Stimulated activated CD8-positive, alpha-beta memory T cell treated with anti-CD3 and anti-CD28 coated beads, Interleukin-2, amount 100 ng/mL, for 48 hours (primary cell): ENCODE measurements at regions not wholly inside any gene's neighbourhood (a gene's known extent, or its start where the extent isn't known, plus 50 kb on each side); places are given as distances from the start of the nearest gene placed in this dataset.

Source experiments
- DNase-seq, 2 donors: peaks; one replicate each; pipeline ENCODE4 v3.0.0-alpha.2; 2020; ENCODE audit warnings: low read depth in 2 of 2

DNA sequence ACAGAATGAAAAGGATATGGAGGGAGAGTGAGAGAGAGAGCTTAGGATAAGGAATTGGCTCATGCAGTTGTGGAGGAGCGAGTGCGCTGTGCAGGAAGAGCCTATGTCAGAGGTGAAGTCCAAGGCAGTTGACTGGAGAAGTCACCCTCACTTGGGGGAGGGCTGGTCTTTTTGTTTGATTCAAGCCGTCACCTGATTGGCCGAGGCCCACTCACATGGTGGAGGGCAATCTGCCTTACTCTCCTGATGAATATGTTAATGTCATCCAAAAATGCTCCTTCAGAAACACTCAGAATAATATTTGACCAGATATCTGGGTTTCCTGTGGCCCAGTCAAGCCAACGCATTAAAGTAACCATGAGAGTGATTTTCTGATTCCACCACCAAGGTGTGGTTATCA lies 131.7 kb downstream of the KATNIP start:
- DNase-seq = no peak

DNA sequence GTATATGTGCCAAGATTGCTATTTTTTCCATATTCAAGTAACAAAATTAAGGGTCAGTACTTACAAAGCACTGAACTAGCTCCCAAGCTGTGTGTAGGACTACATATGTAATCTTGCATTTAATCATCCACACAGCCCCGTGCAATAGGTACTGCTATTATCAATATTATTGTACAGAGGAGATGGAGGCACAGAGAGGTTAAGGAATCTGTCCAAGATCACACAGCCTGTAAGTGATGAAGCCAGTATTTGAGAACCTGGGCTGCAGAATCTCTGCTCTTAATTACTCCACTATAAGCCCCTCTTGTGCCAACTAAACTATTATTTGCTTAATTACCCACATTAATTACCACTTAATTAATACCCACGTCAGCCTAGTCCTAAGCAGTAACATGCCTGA lies 134.1 kb downstream of the KATNIP start:
- no peak for DNase-seq

DNA sequence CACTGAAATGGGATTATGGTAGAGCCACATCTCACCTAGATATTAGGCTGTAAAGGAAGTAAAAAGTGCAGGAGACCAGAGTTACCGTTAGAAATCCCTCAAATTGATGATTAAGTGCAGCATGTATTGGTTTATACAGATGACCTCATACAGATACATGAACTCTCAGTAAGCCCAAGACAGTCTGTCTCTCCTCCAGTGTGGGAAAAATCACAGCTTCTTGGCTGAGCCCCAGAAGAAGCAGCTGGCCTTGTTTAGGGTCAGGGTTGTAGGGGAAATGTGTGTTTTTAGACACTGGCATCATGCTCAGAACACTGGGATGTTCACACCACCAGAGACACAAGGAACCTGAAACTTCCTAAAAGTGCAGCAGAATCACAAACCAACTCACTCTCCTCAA lies 135.9 kb downstream of the KATNIP start:
- DNase-seq = no peak

DNA sequence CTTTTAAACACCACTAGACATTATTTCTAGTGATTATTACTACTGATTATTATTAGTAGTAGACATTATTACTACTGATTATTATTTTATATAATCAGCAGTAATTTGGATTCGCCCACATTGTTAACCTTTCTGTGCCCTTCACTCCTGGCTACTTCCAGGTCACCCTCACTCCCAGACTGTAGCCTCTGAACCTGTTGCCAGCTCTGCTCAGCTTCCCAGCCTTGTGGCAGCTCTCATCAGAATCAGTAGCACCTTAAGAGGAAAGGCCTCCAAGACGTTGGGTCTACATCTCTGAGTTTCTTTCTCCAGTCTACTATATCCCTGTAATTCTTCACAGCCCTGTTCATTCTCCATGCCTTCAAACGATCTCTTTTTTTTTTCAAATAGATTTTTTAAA lies 137.0 kb downstream of the KATNIP start:
- DNase-seq = no peak

DNA sequence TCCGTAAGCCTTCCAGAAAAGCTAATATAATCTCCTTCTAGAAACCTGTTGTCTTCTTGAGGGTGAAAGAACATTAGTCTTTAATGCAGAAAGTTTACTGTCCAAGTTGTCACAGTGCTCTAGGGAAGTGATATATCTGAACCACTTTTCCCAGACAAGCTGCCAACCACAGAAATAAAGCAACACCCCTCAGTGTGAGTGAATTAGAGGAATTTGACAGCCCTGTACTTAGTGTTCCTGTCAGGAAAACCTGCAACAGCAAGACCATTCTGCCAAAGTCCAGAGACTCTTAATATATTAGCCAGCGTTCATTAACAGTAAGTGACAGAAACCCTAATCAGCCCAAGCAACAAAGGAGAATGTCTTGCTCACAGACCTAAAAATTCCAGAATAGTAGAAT lies 137.7 kb downstream of the KATNIP start:
- no peak for DNase-seq

DNA sequence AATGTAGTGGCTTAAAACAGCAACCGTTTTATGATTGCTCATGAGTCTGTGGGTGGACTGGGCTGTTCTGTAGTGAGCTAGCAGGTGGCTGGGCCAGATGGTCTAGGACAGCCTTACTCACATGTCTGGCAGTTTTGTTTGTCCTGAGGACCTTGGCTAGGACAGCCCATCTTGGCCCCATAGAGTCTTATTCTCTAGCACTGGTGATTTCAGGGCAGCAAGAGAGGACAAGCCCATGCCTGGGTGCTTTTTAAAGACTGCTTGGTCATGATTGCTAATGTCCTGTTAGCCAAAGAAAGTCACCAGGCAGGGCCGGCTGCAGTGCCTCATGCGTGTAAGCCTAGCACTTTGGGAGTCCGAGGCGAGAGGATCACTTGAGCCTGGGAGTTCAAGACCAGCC lies 139.8 kb downstream of the KATNIP start:
- DNase-seq = no peak

DNA sequence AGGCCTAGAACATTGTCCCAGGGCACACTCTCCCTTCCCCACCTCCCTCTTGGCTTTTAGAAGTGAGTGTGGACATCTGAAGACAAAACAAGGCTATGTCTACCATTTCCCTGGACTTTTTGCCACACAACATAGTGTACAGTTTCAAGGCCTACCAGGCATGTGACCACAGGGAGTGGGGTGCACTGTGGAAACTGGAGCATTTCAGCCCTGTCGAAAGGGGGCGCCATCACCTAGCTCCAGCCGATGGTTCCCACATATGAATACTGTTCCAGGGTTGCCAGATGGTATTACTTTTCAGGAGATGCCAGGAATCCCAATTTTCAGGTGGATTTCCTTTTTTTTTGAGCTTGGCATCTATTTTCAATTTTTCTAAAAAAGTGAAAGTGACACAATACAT lies 140.7 kb downstream of the KATNIP start:
- peak; percentile 12 to 18 for DNase-seq

DNA sequence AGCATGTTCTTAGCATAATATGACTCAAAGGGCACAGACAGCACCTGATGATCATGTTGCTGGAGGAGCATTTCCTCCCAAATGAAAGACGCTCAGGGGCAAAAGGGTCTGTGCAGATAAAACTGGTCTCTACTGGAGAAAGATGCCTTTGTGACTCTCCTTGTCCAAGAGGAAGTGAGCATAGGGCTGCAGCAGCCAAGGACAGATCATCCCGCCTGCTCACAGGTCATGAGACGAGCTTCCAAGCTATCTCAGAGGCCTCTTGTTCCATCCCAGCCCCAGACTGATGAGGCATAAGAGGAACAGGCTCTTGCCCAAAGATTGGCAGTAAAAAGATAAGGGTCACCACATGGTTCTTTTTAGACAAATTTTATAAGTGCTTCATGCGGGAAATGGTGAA lies 141.8 kb downstream of the KATNIP start:
- no peak for DNase-seq

DNA sequence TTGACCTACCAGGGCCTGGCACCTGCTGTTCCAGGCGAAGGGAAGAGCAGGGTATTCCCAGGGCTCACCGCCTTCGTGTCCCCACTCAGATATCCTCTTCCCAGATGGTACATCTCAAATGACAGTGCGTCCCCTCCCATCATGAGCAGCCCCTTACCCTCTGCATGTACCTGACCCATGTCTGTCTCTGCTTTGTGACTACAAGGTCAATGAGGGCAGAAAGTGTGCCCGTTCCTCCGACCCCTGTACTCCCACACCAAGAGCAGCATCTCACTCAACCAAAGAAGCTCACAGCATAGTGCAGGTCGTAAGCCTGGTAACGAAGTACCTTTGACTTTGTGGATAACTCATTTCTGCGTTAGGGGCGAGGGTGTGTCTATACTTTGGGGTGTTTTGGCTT lies 142.6 kb downstream of the KATNIP start:
- no peak for DNase-seq

DNA sequence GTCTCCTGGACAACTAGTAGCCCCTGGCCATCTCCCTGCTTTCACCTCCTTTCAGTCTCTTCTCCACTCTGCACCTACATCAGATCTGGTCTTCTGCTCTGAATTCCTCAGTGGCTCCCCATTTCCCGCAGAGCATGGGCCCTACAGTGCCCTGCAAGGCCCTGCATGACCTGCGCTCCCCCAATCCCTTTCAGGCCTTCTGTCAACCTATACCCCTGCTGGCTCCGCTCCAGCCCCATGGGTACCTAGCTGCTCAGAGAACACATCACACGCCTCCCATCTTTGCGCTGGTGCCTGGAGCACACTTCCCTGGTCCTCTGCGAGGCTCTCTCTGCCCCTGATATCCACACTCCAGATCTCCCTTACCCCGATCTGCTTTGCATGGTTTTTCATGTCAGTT lies 145.2 kb downstream of the KATNIP start:
- no peak for DNase-seq

DNA sequence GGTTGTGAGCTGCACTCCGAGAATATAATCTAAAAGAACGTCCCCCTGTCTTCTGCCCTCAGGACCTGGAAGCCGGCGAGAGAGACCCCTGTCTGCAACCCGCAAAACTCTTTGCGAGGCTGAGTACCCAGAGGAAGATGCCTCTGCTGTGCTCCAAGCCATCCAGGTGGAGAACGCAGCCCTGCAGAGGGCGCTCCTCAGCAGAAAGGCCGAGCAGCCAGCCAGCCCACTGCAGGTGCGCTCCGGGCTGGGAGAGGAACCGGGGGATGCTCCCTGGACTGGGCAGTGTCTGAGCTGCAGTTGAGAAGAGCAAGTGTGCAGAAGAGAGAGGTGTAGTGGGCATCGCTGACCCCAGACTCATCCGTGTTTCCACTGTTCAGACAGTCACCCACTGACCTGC lies 148.3 kb downstream of the KATNIP start:
- DNase-seq = no peak

DNA sequence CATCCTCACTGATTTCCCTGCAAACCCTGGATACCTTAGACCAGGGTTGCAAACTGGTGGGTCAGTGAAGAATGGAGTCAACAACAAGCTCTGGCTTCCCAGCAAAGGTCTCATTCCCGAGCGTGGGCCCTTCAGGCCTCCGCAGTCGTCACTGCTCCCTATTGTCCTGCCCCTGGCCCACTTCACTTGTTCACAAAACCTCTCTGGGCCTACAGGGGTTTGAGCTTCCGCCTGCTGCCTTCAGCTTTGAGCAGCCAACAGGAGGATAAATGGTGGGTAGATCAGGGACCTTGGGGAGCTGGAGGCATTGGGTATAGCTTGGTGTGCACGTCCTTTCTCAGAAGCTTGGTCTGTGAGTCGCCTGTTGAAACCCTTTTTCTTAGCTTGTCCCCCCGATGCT lies 148.8 kb downstream of the KATNIP start:
- no peak for DNase-seq

DNA sequence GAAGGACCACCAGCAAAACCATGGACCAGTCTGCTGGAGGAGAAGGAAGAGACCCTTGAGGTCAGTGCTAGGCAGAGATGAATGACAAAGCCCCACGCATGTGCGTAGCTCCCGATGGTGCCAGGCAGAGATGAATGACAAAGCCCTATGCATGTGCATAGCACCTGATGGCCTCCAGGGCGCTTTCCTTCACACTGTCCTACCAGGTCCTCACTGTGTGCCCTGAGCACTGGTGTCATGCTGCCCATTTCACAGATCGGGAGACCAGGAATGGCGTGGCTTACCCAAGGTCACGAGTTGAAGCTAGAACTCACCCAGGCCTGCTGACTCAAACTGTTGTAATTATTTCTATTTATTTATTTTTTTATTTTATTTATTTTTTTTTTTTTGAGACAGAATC lies 149.6 kb downstream of the KATNIP start:
- DNase-seq = no peak

DNA sequence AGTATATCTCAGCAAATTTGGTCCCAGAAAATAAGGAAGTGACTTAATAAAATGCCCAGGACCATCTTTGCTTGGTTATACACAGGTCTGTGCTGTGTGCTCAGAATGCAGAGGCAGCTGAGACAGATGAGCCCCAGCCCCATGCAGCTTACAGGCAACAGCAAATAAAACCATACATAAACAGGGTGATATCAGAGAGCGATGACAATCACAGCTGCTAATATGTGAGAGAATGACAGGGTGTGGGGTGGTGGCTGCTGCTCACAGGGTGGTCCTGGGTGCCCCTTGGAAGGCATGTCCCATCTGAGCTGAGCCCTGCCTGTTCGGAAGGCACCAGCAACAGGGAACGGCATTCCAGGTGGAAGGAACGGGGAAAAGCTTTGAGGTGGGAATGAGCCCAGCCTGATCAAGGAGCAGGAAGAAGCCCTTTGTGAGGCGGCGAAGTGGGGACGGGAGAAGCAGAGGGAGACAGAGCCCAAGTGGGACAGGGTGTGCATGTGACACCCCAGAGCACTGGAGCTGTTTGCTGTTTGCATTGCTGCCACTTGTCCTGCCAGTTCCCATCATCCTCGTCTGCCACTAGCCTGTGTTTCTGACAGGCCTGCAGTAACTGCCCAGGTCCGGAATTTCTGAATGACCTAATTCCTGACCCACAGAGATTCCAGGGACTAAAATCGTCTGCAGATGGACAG lies 150.5 kb downstream of the KATNIP start:
- no peak for DNase-seq

DNA sequence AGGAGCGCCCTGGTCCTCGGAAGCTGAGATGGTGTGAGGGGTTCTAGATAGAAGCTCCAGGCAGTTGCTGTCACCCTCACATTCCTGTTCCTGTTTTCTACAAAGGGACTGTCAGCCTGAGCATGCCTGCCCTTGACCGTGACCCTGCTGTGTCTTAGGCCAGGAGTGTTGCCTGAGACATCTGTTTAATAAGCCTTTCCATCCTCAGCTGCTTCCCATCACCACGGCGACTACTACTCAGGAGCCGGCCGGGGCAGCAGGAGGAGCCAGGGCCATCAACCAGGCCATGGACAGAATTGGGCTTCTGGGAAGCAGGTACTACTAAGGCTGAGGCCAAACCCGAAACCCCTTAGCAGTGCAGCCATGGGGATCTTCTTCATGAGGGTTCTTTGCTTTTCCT lies 151.4 kb downstream of the KATNIP start:
- DNase-seq = no peak

DNA sequence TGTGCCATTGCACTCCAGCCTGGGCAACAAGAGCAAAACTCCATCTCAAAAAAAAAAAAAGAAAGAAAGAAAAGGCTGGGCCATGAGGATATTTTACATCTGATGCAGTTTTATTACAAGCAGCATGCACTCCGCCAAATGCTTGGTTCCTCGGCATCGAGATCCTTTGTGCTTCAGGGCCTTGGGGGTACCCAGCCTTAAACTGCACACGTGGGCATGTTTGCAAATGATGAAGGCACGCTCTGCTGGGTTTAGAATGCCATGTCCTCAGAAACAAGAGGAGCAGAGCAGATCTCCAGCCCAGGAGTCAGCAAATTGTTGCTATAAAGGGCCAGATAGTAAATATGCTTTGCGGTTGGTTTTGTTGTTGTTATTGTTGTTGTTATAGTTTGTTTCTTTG lies 153.2 kb downstream of the KATNIP start:
- DNase-seq = no peak

DNA sequence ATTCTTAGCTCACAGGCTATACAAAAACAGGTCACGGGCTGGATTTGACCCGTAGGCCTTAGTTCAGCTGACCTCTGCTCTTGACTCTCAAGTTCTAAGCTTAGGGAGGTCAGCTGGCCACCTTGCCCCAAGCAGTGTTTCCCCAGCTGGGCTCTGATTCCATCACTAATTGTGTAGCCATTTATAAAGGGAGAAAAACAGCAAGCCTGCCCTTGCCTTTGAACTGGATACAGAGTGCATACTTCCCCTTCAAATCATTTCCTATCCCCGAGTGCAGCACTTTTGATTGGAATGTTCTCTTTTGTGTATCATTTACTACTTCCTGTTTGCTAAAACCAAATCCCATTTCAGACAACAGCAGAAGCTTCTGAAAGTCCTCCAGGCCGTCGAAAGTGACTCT lies 153.6 kb downstream of the KATNIP start:
- no peak for DNase-seq

DNA sequence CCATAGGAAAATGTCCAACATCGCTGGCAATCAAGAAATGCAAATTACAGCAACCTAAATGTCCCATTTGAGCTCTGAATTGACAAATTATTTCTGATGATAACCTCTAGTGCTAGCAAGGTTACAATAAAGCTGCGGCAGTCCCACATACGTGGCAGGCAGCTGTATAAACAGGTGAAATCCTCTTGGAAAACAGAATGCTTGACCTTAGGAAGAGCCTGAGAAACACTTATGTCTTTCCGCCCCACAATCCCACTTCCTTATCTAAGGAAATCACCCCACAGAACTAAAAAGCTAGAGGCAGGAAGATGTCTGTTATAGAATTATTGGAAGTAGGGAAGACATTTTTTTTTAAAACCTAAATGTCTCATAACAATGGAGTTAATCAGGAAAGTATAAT lies 154.3 kb downstream of the KATNIP start:
- no peak for DNase-seq

DNA sequence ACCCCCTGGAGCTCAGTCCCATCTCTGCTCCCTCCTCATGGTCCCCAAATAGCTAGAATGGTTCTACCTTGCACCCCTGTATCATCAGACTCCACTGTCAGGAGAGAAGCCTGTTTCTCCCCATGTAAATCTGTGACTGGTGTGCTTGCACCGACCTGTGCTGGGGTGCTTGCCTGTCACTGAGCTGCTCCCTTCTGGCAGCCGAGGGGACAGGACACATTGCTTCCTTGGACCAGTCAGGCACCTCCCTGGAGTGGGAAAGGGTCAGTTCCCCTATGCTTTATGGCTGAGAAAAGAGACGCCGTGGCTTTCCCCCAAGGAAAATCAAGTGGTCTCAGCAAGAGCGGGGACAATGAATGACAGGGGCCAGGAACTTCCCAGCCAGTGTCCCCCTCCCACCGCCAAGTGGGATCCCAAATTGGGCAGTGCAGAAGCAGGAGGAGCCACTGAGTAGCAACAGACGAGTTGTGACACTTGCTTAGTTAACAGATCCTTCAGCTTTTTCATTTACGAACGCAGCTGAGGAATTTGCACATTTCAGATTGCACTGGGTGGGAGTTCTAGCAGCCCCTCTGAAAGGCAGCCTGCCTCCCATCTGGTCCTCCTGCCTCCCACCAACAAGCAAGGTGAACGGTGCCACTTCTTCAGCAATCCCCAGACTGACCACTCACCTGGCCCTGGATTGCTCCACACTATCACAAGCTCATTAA lies 156.4 kb downstream of the KATNIP start:
- DNase-seq = no peak

DNA sequence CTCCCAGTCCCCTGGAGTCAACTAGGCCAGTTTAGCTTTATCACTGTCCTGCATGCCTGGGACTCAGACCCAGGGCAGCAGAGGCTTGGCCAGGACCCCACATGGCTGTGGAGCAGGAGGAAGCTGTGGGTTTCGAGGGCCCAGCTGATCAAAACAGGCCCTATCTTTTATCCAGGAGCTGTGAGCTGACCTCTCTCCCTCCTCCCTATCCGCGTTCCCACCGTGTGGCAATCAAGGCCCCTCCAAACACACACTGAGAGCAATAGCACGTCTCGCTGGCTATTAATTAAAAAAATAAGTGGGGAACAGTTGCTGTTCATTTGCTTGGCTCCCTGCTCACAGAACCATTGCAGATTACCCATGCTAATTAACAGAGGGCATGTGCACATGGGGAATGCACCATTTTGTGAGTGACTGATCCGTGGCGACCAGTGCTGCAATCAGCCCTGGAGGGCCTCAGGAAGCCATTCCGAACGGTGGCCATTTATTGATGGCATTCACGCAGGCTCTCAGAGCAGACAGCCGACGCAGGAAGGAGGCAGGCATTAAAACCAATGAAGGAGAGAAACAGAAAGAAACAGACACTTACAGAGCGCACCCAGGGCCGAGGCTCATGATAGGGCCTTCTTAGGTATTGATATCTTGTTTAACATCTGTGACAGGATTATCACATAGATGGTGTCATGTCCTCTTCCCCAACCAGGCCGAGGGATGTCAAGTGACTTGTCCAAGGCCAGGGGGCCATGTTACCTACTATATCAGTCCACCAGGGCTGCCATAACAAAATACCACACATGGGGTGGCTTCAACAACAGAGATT lies 157.1 kb downstream of the KATNIP start:
- DNase-seq = no peak

DNA sequence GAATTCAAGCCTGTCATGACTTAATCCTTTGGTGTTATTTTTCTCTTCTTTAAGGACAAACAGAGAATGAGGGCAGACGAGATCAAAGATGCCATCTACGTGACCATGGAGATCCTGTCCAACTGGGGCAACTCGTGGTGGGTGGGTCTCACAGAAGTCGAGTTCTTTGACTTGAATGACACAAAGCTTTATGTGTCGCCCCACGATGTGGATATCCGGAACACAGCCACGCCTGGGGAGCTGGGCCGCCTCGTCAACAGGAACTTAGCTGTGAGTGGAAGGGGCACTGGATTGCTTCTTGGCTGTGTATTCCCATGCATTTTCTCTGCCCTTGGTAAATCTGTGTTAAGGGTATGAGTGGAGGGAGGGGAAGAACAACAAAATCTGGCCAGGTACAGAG lies 158.7 kb downstream of the KATNIP start:
- no peak for DNase-seq

DNA sequence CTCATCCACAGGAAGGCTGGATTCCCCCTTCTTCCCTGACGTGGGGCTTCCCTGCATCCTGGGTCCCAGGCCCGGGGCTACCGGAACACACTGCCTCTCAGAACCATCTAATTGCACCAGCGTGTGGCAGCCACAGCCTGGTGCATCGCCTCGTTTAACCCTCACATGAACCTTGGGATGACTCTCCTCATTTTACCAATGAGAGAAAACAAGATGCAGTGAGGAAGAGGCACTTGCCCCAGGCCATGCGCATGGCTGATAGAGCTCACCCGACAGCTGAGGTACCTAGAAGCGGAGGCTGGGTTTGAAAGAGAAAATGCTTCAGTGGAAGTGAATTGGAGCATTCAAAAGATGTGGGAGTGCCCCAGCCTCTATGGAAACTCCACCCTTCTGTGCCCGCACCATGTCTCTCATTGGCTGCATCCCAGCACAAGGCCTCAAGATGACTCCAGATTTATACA lies 162.3 kb downstream of the KATNIP start:
- DNase-seq = no peak

DNA sequence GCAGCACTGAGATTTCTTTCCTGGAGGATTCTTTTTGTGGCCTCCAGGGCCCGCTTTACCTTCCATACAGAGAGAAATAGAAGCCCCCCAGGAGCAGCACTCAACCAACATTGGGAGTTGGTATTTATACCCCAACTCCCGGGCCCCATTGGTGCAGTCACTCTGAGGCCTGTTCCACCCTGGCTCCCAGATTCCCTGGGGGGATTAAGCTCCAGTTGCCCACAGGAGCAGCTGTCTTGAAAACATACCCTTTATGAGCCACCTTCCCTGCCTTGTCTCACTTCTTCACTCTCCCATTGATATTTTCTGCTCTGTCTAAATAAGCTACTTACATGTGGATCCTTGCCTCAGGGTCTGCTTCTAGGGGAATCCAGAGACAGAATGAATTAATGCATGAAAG lies 167.8 kb downstream of the KATNIP start:
- DNase-seq = no peak
